ENCODE measurements at regions not wholly inside any gene's neighbourhood (a gene's known extent, or its start where the extent isn't known, plus 50 kb on each side); places are given as distances from the start of the nearest gene placed in this dataset.
A peak's percentile ranks its signal among the peaks of the same experiment; 100 is the strongest.

DNA sequence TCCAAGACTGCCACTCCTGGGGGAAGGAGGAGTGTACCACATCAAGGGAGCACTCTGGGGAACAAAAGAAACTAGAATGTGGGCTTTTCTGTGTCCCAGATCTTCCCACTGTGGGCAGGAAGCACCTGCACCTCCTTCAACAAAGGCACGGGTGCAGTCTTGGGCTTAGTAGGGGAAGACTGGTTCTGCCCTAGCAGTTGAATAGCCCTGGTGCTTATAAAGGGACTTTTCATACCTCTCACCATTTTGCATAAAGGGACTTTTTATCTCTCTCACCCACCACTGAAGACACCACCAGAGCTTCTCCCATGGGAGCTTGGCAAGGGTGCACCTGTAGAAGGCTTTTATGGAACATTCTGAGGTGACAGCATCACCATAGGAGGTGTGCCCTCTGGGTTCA lies 65.8 kb upstream of the MS4A8 start:
- H3K36me3 Mint-ChIP-seq (ENCODE audit: low read depth) = no peaks in the 10 kb centered on the region
- H3K27me3 Mint-ChIP-seq (ENCODE audit: low read depth) = peaks cover 5% of the 10 kb centered on the region
- no peaks in the 10 kb centered on the region for H3K4me1 Mint-ChIP-seq (ENCODE audit: low read depth)
- H3K4me3 Mint-ChIP-seq (ENCODE audit: unreplicated experiment) = no peak overlapping the region
- H3K9me3 Mint-ChIP-seq (ENCODE audit: low read depth) = peaks cover 10% of the 10 kb centered on the region
- TF ChIP-seq, protein P1, sequence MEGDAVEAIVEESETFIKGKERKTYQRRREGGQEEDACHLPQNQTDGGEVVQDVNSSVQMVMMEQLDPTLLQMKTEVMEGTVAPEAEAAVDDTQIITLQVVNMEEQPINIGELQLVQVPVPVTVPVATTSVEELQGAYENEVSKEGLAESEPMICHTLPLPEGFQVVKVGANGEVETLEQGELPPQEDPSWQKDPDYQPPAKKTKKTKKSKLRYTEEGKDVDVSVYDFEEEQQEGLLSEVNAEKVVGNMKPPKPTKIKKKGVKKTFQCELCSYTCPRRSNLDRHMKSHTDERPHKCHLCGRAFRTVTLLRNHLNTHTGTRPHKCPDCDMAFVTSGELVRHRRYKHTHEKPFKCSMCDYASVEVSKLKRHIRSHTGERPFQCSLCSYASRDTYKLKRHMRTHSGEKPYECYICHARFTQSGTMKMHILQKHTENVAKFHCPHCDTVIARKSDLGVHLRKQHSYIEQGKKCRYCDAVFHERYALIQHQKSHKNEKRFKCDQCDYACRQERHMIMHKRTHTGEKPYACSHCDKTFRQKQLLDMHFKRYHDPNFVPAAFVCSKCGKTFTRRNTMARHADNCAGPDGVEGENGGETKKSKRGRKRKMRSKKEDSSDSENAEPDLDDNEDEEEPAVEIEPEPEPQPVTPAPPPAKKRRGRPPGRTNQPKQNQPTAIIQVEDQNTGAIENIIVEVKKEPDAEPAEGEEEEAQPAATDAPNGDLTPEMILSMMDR (IDR thresholded peaks at IDR 0.05) = no peak
- no peak for DNase-seq (ENCODE audit: low spot score)
- no peak overlapping the region for H3K27ac Mint-ChIP-seq (ENCODE audit: unreplicated experiment)

DNA sequence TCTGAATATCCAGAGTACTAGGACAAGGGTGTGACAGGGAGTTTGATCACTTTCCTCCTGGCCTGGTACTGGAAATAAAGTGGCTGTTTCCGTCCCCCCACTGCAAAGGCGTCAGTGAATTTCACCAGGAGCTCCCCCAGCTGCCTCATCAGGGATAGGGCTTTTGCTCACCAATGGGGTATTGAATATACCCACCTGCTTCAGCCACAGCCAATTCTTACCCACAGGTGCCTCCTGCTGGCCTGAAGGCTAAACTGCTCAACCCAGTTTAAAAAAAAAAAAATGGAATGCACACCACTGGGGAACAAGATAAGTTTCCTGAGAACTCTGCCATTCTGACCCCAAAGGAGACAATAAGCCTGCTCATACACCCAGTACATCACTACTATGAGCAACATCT lies 65.3 kb upstream of the MS4A8 start:
- TF ChIP-seq, protein P1 (IDR thresholded peaks at IDR 0.05) = peak; percentile 39
- H3K27ac Mint-ChIP-seq (ENCODE audit: unreplicated experiment) = no peak overlapping the region
- no peaks in the 10 kb centered on the region for H3K4me1 Mint-ChIP-seq (ENCODE audit: low read depth)
- H3K4me3 Mint-ChIP-seq (ENCODE audit: unreplicated experiment) = no peak overlapping the region
- H3K36me3 Mint-ChIP-seq (ENCODE audit: low read depth) = no peaks in the 10 kb centered on the region
- no peak for DNase-seq (ENCODE audit: low spot score)
- peaks cover 10% of the 10 kb centered on the region for H3K9me3 Mint-ChIP-seq (ENCODE audit: low read depth)
- H3K27me3 Mint-ChIP-seq (ENCODE audit: low read depth) = peaks cover 7% of the 10 kb centered on the region

DNA sequence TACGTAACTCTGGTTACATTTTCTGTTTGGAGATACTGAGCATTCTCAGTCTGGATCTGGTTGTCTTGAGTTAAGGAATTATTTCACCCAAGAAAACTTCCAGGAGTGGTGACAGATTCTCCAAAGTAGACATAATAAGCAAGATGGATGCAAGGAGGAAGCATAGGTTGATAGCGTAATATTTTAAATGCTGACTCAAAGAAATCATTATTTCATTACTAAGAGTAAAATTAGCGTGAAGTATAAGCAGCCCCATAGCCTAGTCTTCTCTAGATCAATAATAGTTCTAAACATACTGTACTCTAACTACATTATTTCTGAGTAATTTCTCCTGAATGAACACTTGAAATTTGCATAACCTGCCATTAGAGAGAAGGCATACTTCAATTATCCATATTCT lies 57.5 kb upstream of the MS4A8 start:
- Mint-ChIP-seq H3K27ac (ENCODE audit: unreplicated experiment) (no peak overlapping the region), H3K36me3 (ENCODE audit: low read depth) (no peaks in the 10 kb centered on the region), H3K4me1 (ENCODE audit: low read depth) (no peaks in the 10 kb centered on the region), H3K27me3 (ENCODE audit: low read depth) (peaks cover 1% of the 10 kb centered on the region), H3K9me3 (ENCODE audit: low read depth) (peaks cover 11% of the 10 kb centered on the region), H3K4me3 (ENCODE audit: unreplicated experiment) (no peak overlapping the region)
- TF ChIP-seq, protein P1 (IDR thresholded peaks at IDR 0.05) = no peak
- no peak for DNase-seq (ENCODE audit: low spot score)

DNA sequence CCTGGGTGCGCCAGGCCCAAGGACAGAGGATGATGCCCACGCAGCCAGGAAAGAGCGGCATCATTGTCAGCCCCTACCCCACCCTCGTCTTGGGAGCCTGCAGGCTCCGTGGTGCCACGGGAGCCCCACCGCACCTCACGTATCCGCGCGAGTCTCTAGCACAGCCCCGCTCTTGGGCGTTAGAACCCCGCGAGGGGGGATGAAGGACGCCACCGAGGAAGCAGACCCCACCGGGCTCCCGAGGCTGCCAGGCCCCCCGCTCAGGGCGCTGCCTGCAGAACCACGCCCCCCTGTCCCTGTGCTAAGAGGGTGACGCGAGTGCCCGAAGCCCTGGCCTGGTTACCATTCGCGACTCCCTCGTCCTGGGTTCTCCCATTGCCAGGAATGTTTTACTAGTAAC lies 52.3 kb upstream of the MS4A8 start:
- Mint-ChIP-seq H3K27me3 (ENCODE audit: low read depth) (no peaks in the 10 kb centered on the region), H3K4me1 (ENCODE audit: low read depth) (no peaks in the 10 kb centered on the region), H3K9me3 (ENCODE audit: low read depth) (peaks cover 35% of the 10 kb centered on the region), H3K27ac (ENCODE audit: unreplicated experiment) (no peak overlapping the region), H3K4me3 (ENCODE audit: unreplicated experiment) (no peak overlapping the region), H3K36me3 (ENCODE audit: low read depth) (no peaks in the 10 kb centered on the region)
- no peak for DNase-seq (ENCODE audit: low spot score)
- TF ChIP-seq, protein P1 (IDR thresholded peaks at IDR 0.05) = no peak

Measured in chondrocyte (in vitro differentiated cells).